ENCODE measurements at regions not wholly inside any gene's neighbourhood (a gene's known extent, or its start where the extent isn't known, plus 50 kb on each side); places are given as distances from the start of the nearest gene placed in this dataset.

DNA sequence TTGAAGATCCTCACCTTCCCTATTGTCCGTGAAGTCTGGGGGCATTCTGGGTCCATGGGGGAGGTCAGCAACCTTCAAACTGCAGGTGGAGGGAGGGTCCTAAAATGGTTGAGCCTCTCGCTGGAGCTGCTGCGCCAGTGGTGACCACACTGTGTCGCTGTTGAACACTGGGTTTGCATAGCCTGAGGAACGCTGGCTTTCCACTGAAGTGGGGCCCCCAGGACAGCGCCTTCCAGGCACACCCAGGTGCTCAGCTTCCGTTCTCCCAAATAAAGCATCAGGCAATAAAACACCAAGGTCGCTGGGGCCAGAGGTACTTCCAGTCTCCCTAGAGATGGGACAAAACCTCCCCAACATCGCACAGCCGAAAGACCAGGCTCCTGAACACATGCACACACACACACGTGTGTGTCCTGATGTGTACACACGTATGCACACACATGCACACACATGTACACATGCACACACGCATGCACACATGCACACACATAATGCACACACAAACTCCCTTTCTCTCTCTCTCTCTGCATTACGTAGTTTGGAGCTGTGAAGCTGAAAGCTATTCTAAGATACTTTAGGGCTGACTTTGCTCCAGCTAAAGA lies 120.6 kb downstream of the IRF8 start:
- no peak for DNase-seq

- no peak for DNase-seq
These were observed 122.0 kb downstream of the IRF8 start for GRCh38 chr16:86020971-86021370.

GRCh38 chr16:86022381-86022960 lies 123.5 kb downstream of the IRF8 start:
- DNase-seq, result no peak

GRCh38 chr16:86024210-86024609 lies 125.2 kb downstream of the IRF8 start:
- no peak for DNase-seq

DNA sequence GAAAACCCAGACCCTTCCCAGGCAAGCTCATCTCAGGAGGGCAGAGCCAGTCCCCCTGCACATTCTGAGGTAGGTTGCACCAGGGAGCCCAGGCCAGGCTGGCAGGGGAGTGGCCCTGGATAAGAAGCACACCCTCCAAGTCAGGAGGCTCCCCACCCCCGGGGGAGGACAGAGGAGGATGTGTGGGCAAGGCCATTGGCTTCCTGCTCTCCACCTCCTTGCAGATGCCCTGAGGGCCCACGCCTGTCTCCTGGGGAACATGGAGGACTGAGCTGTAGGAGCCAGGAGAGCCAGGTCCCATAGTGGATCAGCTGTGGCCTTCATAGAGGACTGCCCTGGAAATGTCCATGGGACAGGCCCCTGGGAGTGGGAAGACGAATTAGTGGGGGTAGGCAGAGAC lies 126.7 kb downstream of the IRF8 start:
- DNase-seq, result no peak

DNA sequence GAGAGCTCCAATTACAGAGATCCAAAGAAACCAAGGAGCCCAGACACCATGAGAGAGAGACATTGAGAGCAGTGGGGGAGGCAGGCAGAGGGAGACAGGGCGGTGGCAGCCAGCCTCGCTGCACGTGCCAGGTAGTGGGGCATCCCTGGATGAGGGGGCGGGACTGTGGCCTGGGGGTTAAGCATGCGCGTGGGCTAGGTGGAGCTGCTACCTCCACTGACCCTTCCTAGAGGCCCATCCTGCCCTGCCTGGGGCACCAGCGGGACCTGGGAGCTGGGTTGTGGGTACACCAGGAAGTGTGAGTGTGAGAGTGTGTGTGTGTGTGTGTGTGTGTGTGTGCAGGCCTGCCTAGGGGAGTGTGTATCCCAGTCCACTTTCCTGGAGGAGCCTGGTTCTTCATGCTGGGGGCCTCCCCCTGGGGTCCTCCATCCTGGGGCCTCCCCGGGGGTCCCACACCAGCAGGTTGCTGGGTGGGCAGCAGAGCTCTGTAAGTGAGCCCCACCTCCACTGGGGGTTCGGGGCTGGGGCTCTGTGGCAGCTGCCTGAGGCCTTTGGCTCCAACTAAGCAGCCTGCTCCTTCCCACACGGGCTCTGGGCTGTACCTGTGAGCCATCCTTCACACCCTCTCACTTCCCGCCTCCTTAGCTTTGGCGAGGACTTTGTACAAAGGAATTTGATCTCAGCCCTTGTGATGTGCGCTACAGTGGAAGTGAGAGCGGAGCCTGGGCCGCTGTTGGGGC lies 127.4 kb downstream of the IRF8 start:
- DNase-seq, result no peak

DNA sequence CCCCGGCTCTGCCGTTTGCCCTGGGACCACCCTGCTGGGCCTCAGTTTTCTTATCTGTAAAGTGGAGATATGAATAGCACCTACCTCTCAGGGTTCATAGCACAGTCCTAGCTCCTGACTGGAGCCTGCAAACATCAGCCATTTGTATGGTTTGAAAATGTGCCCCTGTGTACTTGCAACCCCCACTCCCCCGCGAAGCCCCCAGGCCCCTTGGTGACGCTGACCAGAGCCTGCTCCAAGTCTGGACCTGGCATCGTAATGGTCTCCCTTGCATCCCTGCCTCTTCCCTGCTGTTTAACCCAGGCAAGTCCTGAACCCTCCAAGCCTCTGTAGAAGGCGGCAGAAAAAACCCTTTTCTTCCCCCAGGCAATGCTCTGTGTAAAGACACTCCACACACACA lies 128.0 kb downstream of the IRF8 start:
- no peak for DNase-seq

DNA sequence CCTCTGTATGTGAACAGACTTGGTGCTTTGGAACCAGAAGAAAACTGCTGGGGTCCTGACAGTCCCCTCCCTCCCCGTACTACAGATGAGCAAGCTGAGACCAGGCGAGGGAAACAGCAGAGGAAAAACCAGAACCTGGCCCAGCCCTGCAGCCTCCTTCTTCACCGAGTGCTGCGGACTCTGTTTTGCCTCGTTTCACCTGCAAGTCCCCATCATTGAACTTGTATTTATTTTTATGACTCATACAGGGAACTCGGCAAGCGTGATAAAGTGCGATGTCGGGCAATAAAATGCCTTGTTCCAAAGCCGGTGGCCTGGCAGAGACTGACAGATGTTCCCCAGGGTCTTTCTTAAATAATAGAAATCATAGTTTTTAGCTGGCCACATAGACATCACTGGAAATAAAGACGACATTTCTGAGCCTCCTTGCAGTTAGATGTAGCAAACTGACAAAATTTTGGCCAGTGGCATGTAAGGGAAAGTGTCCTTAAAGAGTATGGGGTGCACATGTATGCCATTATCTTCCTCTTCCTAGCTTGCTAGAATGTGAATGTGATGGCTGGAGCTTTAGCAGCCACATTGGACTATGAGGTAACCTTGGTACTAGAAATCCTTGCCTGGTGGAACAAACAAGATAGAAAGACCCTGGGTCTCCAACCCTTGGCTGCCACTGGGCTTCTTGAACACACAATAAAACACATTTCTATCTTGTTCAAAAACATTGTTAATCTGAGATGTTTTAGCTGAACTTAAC lies 128.6 kb downstream of the IRF8 start:
- no peak for DNase-seq

- DNase-seq, result no peak
These were observed 130.3 kb downstream of the IRF8 start for GRCh38 chr16:86029131-86029741.

- no peak for DNase-seq
These were observed 131.2 kb downstream of the IRF8 start for GRCh38 chr16:86030116-86030515.

- no peak for DNase-seq
These were observed 132.2 kb downstream of the IRF8 start for GRCh38 chr16:86031141-86031678.

DNA sequence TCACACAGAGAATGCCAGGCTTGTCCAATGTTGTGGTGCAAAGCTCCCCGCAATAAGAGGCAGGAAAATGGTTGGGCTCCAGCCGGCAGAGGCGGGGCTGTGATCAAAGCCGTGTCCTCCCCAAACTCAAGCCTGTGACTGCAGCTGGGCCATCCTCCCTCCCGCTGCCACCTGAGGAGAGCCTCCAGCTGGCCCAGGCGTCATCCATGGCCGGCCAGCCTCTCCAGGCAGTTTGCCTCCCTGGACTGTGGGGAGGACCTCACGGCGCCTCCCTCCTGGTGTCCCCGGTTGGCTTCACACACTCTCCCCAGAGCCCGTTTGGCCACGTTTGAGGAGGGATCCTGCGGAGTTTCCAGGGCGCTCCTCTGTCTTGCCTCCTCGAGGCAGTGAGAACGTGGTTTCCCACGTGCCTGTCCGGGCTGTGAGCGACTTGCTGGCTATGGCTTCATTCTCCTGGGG lies 134.1 kb downstream of the IRF8 start:
- DNase-seq, result no peak

GRCh38 chr16:86033971-86034370 lies 135.0 kb downstream of the IRF8 start:
- DNase-seq, result no peak

- no peak for DNase-seq
These were observed 135.5 kb downstream of the IRF8 start for GRCh38 chr16:86034421-86034919.

- no peak for DNase-seq
These were observed 136.9 kb downstream of the IRF8 start for GRCh38 chr16:86035906-86036305.

- no peak for DNase-seq
These were observed 139.3 kb downstream of the IRF8 start for GRCh38 chr16:86037999-86038925.

GRCh38 chr16:86038926-86039310 lies 140.0 kb downstream of the IRF8 start:
- DNase-seq, result peak; percentile 68

- no peak for DNase-seq
These were observed 140.6 kb downstream of the IRF8 start for GRCh38 chr16:86039606-86040005.

- DNase-seq, result no peak
These were observed 141.5 kb downstream of the IRF8 start for GRCh38 chr16:86040496-86040895.

DNA sequence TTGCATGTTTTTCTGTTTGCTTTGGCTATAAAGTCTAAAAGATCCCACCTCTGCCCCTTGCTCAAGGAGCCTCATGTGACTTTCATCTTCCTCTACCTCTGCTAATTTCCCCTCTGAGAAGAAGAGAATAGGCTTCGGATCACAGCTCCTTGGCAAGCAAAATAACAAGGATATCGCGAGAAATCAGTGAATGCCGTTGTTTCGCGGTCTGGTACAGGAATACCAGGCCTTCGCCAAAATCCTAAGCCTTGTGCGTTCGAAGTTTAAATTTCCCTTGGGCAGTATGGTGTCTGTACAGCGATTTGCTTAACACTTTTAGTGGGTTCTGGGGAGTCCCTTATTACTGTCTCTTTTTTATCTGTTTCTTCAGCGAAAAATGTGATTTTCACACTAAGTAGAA lies 142.3 kb downstream of the IRF8 start:
- DNase-seq, result no peak

GRCh38 chr16:86041807-86042206 lies 142.8 kb downstream of the IRF8 start:
- DNase-seq, result no peak

DNA sequence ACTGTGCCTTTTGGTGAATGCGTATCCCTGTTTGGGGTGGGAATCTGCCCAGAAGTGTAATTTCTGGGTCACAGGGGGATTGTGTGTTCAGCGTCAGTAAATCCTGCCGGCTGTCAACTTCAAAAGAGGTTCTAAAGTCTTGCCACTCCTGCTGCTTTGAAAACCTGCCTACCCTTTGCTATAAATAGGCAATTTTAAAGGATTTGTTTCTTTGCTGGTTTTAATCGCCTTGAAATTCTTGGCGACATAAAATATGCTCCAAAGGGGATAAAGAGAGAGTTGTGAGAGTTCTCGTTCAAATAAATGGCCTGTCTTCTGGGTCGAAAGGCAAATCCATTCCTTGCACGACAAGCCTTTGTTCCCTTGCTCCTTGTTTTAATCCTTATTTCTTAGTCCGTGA lies 143.4 kb downstream of the IRF8 start:
- DNase-seq, result no peak

All from activated CD8-positive, alpha-beta memory T cell treated with anti-CD3 and anti-CD28 coated beads, Interleukin-2, amount 50 U/mL, for 48 hours (primary cell).